CD4-positive, alpha-beta T cell (primary cell): ENCODE measurements at regions not wholly inside any gene's neighbourhood (a gene's known extent, or its start where the extent isn't known, plus 50 kb on each side); places are given as distances from the start of the nearest gene placed in this dataset.
"Not testable (repeated sequence)": the region's sequence is repeated elsewhere in the genome, so short reads cannot be mapped to it uniquely, and the experiment has no call there.

ENCODE experiments used
- ATAC-seq: fragments of 200-7000 bp; cut with Tn5 transposase; one replicate; pipeline ENCODE4 v1.10.0; 2022; ENCODE audit warnings: mild to moderate bottlenecking; ENCODE audit not compliant: poor library complexity
- CTCF ChIA-PET: fragments of 350-600 bp; sonication (Branson Sonifier 250); formaldehyde crosslinking; loops from one replicate; lab custom pipeline; 2021; ENCODE audit warnings: antibody characterized with exemption, inconsistent platforms; lab: Charles Lee
- POLR2A ChIA-PET: fragments of 350-600 bp; sonication (Branson Sonifier 250); formaldehyde crosslinking; loops from one replicate; lab custom pipeline; 2021; ENCODE audit warnings: antibody characterized with exemption, inconsistent platforms; lab: Charles Lee
- DNase-seq, 14 experiments: peaks; one replicate each; pipeline ENCODE4 v3.0.0-alpha.2; 2013 to 2020; ENCODE audit warnings: mixed read lengths in 2 of 14
- H3K27ac ChIP-seq, 2 donors: one replicate each; pipeline versions ENCODE4 v1.5.1 to v1.7.0; 2013; ENCODE audit warnings: low read length in 2 of 2, low read depth in 1 of 2, mild to moderate bottlenecking in 1 of 2
- H3K27me3 ChIP-seq, 2 experiments: 1 replicate in 1 of 2; 2 replicates in 1 of 2; pipeline versions ENCODE4 v1.6.1 to v1.7.0; 2013; ENCODE audit warnings: low read length in 2 of 2, control low read depth in 1 of 2, mild to moderate bottlenecking in 1 of 2, moderate library complexity in 1 of 2; ENCODE audit not compliant: insufficient read depth in 2 of 2, control insufficient read depth in 1 of 2
- H3K36me3 ChIP-seq: one replicate; pipeline ENCODE4 v1.6.1; 2013; ENCODE audit warnings: low read length, control low read depth; ENCODE audit not compliant: insufficient read depth
- H3K4me1 ChIP-seq: one replicate; pipeline ENCODE4 v1.6.1; 2013; ENCODE audit warnings: low read length, control low read depth; ENCODE audit not compliant: insufficient read depth
- H3K4me3 ChIP-seq: one replicate; pipeline ENCODE4 v1.5.1; 2013; ENCODE audit warnings: mild to moderate bottlenecking, low read length, moderate library complexity
- H3K9me3 ChIP-seq, 2 experiments: 1 replicate in 1 of 2; 2 replicates in 1 of 2; pipeline versions ENCODE4 v1.6.1 to v1.7.0; 2013; ENCODE audit warnings: low read length in 2 of 2, mild to moderate bottlenecking in 2 of 2, control low read depth in 1 of 2, moderate library complexity in 1 of 2; ENCODE audit not compliant: control insufficient read depth in 1 of 2, insufficient read depth in 1 of 2
- H3K27ac Mint-ChIP-seq: one replicate; pipeline ENCODE4 v1.8.0; 2020; ENCODE audit warnings: mixed read lengths
- H3K27me3 Mint-ChIP-seq: one replicate; pipeline ENCODE4 v1.8.0; 2021; ENCODE audit warnings: mixed read lengths
- H3K36me3 Mint-ChIP-seq: one replicate; pipeline ENCODE4 v1.8.0; 2021; ENCODE audit warnings: low read depth, mixed read lengths
- H3K4me1 Mint-ChIP-seq: one replicate; pipeline ENCODE4 v1.8.0; 2021; ENCODE audit warnings: low read depth, mixed read lengths
- H3K4me3 Mint-ChIP-seq: one replicate; pipeline ENCODE4 v1.8.0; 2020; ENCODE audit warnings: mild to moderate bottlenecking, mixed read lengths
- H3K9me3 Mint-ChIP-seq: one replicate; pipeline ENCODE4 v1.8.0; 2020; ENCODE audit warnings: mixed read lengths
- intact Hi-C, 2 experiments: fragments of 100-400 bp; cut with DNase I in 1 of 2; cut with micrococcal nuclease in 1 of 2; formaldehyde crosslinking; loops; one replicate each; pipeline versions ENCODE4 v1.15.1 to v1.9.0; 2023 to 2025; cut with DNase I, micrococcal nuclease
- TF ChIP-seq, protein P1 (sequence below): fragments of 200-600 bp; IDR thresholded peaks from one replicate; pipeline ENCODE4 v1.8.0; 2022; ENCODE audit warnings: antibody characterized with exemption, mild to moderate bottlenecking

GRCh38 chr13:80931766-80932165 is 590.8 kb upstream of the SPRY2 start:
- Mint-ChIP-seq H3K4me3 (no peak overlapping the region), H3K27ac (no peak overlapping the region), H3K27me3 (no peaks in the 10 kb centered on the region), H3K4me1 (no peaks in the 10 kb centered on the region), H3K36me3 (no peaks in the 10 kb centered on the region), H3K9me3 (peaks cover 3% of the 10 kb centered on the region)
- H3K4me1 ChIP-seq, result no peaks in the 10 kb centered on the region
- no peak overlapping the region for H3K27ac ChIP-seq
- no peak overlapping the region for H3K4me3 ChIP-seq
- ChIA-PET POLR2A (no interaction called here), CTCF (no interaction called here)
- DNase-seq (no peak), ATAC-seq (no peak)
- intact Hi-C loops, result no loop called here
- no peaks in the 10 kb centered on the region for H3K27me3 ChIP-seq
- H3K36me3 ChIP-seq, result no peaks in the 10 kb centered on the region
- TF ChIP-seq, protein P1, sequence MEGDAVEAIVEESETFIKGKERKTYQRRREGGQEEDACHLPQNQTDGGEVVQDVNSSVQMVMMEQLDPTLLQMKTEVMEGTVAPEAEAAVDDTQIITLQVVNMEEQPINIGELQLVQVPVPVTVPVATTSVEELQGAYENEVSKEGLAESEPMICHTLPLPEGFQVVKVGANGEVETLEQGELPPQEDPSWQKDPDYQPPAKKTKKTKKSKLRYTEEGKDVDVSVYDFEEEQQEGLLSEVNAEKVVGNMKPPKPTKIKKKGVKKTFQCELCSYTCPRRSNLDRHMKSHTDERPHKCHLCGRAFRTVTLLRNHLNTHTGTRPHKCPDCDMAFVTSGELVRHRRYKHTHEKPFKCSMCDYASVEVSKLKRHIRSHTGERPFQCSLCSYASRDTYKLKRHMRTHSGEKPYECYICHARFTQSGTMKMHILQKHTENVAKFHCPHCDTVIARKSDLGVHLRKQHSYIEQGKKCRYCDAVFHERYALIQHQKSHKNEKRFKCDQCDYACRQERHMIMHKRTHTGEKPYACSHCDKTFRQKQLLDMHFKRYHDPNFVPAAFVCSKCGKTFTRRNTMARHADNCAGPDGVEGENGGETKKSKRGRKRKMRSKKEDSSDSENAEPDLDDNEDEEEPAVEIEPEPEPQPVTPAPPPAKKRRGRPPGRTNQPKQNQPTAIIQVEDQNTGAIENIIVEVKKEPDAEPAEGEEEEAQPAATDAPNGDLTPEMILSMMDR, result no peak
- H3K9me3 ChIP-seq, result no peaks in the 10 kb centered on the region

GRCh38 chr13:80931118-80931517 is 590.2 kb upstream of the SPRY2 start:
- H3K4me1 Mint-ChIP-seq, result no peaks in the 10 kb centered on the region
- H3K9me3 ChIP-seq, result no peaks in the 10 kb centered on the region
- H3K4me1 ChIP-seq, result no peaks in the 10 kb centered on the region
- DNase-seq (no peak), ATAC-seq (no peak)
- H3K36me3 ChIP-seq, result no peaks in the 10 kb centered on the region
- H3K36me3 Mint-ChIP-seq, result no peaks in the 10 kb centered on the region
- no peak overlapping the region for H3K4me3 Mint-ChIP-seq
- ChIA-PET CTCF (no interaction called here), POLR2A (no interaction called here)
- H3K27ac Mint-ChIP-seq, result no peak overlapping the region
- no peaks in the 10 kb centered on the region for H3K27me3 Mint-ChIP-seq
- no peak overlapping the region for H3K27ac ChIP-seq
- no peak overlapping the region for H3K4me3 ChIP-seq
- TF ChIP-seq, protein P1, result no peak
- H3K9me3 Mint-ChIP-seq, result peaks cover 3% of the 10 kb centered on the region
- intact Hi-C loops, result no loop called here
- no peaks in the 10 kb centered on the region for H3K27me3 ChIP-seq

- TF ChIP-seq, protein P1, result no peak
- no peak overlapping the region for H3K4me3 ChIP-seq
- Mint-ChIP-seq H3K4me1 (no peaks in the 10 kb centered on the region), H3K4me3 (no peak overlapping the region), H3K27ac (no peak overlapping the region), H3K27me3 (no peaks in the 10 kb centered on the region), H3K9me3 (no peaks in the 10 kb centered on the region), H3K36me3 (no peaks in the 10 kb centered on the region)
- no peaks in the 10 kb centered on the region for H3K9me3 ChIP-seq
- H3K27me3 ChIP-seq, result no peaks in the 10 kb centered on the region
- ATAC-seq, result no peak
- ChIA-PET POLR2A (no interaction called here), CTCF (no interaction called here)
- H3K36me3 ChIP-seq, result no peaks in the 10 kb centered on the region
- H3K27ac ChIP-seq, result no peak overlapping the region
- DNase-seq, result no peak
- intact Hi-C loops, result no loop called here
- H3K4me1 ChIP-seq, result no peaks in the 10 kb centered on the region
These were observed 587.3 kb upstream of the SPRY2 start for GRCh38 chr13:80928241-80928640.

- CTCF ChIA-PET, ATAC-seq: not testable (repeated sequence)
These were observed 585.1 kb upstream of the SPRY2 start for GRCh38 chr13:80926024-80926423.

More at GRCh38 chr13:80926024-80926423, 585.1 kb upstream of the SPRY2 start:
- H3K36me3 ChIP-seq, H3K4me3 Mint-ChIP-seq, H3K4me1 Mint-ChIP-seq, H3K27ac ChIP-seq, H3K9me3 ChIP-seq, H3K4me3 ChIP-seq, H3K27ac Mint-ChIP-seq, POLR2A ChIA-PET, H3K36me3 Mint-ChIP-seq, intact Hi-C loops, H3K27me3 Mint-ChIP-seq, H3K4me1 ChIP-seq, H3K27me3 ChIP-seq, DNase-seq, H3K9me3 Mint-ChIP-seq: not testable (repeated sequence)
